ENCODE measurements at regions not wholly inside any gene's neighbourhood (a gene's known extent, or its start where the extent isn't known, plus 50 kb on each side); places are given as distances from the start of the nearest gene placed in this dataset.

DNA sequence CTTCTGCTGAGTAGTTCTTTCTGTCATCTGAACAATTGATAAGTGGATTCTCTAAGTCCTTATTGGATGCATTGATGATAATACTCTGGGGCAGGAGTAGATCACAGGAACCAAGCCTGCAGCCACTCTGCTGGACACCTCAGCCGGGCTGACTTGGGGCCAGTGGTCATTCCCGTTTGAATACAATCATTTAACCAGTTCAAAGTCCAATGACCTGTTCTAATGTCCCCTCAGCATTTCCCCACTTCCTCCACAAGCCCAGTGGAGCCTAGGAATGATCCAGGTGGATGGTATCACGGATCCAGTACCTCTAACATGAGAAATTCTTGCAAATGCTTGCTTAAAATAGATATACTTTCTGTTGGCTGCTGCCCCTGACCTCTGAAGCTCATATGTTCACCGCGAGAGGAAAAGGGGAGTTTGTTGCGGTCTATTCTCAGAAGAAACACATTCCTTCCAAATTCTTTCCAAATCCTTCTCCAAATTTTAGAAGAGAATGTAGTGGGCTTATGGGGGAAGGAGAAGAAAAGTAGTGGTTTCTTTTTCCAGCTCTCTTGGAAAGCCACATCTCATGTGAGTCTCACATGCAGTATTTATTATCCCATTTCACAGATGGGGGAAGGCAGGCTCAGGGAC, 170.9 kb downstream of the INHBB start (continued):
- TF ChIP-seq SMC3 (IDR thresholded peaks at IDR 0.05; ENCODE audit: low read length) (0 out of 2 replicates have a peak, but pooled peaks have one; percentile 5), ERF (CRISPR knock-in tag; IDR thresholded peaks at IDR 0.05) (0 out of 2 replicates have a peak, but pooled peaks have one; percentile 36), ZNF230 (CRISPR knock-in tag; IDR thresholded peaks at IDR 0.05) (0 out of 2 replicates have a peak, but pooled peaks have one; percentile 45), HNF4A (CRISPR knock-in tag; IDR thresholded peaks at IDR 0.05) (peak; percentile 93), RFXAP (CRISPR knock-in tag; IDR thresholded peaks at IDR 0.05; ENCODE audit: borderline replicate concordance) (no peak), BORCS8-MEF2B (CRISPR knock-in tag; IDR thresholded peaks at IDR 0.05) (no peak), ZNF644 (CRISPR knock-in tag; IDR thresholded peaks at IDR 0.05; ENCODE audit: low read depth) (peak; percentile 42; the same call in 1 of the 2 replicates), KDM6A (CRISPR knock-in tag; IDR thresholded peaks at IDR 0.05; ENCODE audit: low read depth) (0 out of 2 replicates have a peak, but pooled peaks have one; percentile 25), RARA (CRISPR knock-in tag; IDR thresholded peaks at IDR 0.05) (peak; percentile 60; the same call in 1 of the 2 replicates), ZNF441 (CRISPR knock-in tag; IDR thresholded peaks at IDR 0.05; ENCODE audit: borderline replicate concordance) (peak; percentile 22; the same call in 1 of the 2 replicates), PHF21A (CRISPR knock-in tag; IDR thresholded peaks at IDR 0.05) (peak; percentile 68), ESRRA (CRISPR knock-in tag; IDR thresholded peaks at IDR 0.05; ENCODE audit: low read depth) (0 out of 2 replicates have a peak, but pooled peaks have one; percentile 58), ZNF292 (CRISPR knock-in tag; IDR thresholded peaks at IDR 0.05; ENCODE audit: borderline replicate concordance, low read depth) (peak; percentile 47; the same call in 1 of the 2 replicates), MAFF (IDR thresholded peaks at IDR 0.05; ENCODE audit: low read depth, low read length) (peak; percentile 61), TBL1XR1 (IDR thresholded peaks at IDR 0.05; ENCODE audit: borderline replicate concordance, low read length, partially characterized antibody) (no peak), FOXA3 (CRISPR knock-in tag; IDR thresholded peaks at IDR 0.05) (peak; percentile 48; the same call in 1 of the 2 replicates), HHEX (CRISPR knock-in tag; IDR thresholded peaks at IDR 0.05) (0 out of 2 replicates have a peak, but pooled peaks have one; percentile 35), ELF3 (CRISPR knock-in tag; IDR thresholded peaks at IDR 0.05) (peak; percentile 86), ZNF556 (CRISPR knock-in tag; IDR thresholded peaks at IDR 0.05; ENCODE audit: borderline replicate concordance) (peak; percentile 38; the same call in 1 of the 2 replicates), ETV5 (CRISPR knock-in tag; IDR thresholded peaks at IDR 0.05; ENCODE audit: borderline replicate concordance) (peak; percentile 77; the same call in 1 of the 2 replicates), ZSCAN29 (CRISPR knock-in tag; conservative IDR thresholded peaks at IDR 0.05) (peak; percentile 58; the same call in 1 of the 2 replicates), TBX2 (CRISPR knock-in tag; IDR thresholded peaks at IDR 0.05; ENCODE audit: borderline replicate concordance) (peak; percentile 27; the same call in 1 of the 2 replicates), HDAC2 (CRISPR knock-in tag; IDR thresholded peaks at IDR 0.05) (peak; percentile 45; the same call in 1 of the 2 replicates), CERS6 (CRISPR knock-in tag; IDR thresholded peaks at IDR 0.05) (no peak), PATZ1 (CRISPR knock-in tag; IDR thresholded peaks at IDR 0.05) (0 out of 2 replicates have a peak, but pooled peaks have one; percentile 14), SP4 (CRISPR knock-in tag; IDR thresholded peaks at IDR 0.05) (peak; percentile 54; the same call in 1 of the 2 replicates), RXRA (CRISPR knock-in tag; IDR thresholded peaks at IDR 0.05) (peak; percentile 78; the same call in 1 of the 2 replicates), ZNF343 (CRISPR knock-in tag; IDR thresholded peaks at IDR 0.05) (0 out of 2 replicates have a peak, but pooled peaks have one; percentile 45)
